GM12864 (cell line): ENCODE measurements at regions not wholly inside any gene's neighbourhood (a gene's known extent, or its start where the extent isn't known, plus 50 kb on each side); places are given as distances from the start of the nearest gene placed in this dataset.

ENCODE experiments used
- DNase-seq: peaks from one replicate; pipeline ENCODE4 v3.0.0-alpha.2; 2011; ENCODE audit warnings: low read depth
- H3K4me3 ChIP-seq: 2 replicates; pipeline ENCODE4 v1.5.1; 2011; ENCODE audit warnings: mild to moderate bottlenecking, low read depth, low read length, control low read depth
- CTCF ChIP-seq: IDR thresholded peaks from 2 replicates; pipeline ENCODE4 v1.5.1; 2011; ENCODE audit warnings: low read depth, mild to moderate bottlenecking, moderate library complexity, low read length, control low read depth, inconsistent platforms; ENCODE audit errors: missing control alignments

DNA sequence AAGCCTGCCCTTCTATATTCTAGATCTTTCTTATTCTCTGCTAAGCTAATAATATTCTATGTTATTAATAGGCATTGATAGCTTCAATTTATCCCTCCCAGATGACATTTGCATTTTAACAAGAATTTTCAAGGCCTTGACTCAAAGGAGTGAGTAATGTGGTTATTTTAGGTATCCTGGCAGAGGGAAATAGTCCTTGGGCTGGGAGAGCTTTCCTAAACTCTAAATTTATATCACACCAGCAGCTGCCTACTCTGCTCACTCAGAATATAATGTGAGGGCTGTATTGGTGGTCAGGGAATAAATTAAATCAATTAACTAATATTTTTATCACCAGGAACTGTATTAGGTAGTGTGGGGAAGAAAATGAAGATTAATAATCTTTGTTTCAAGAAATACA is 74.8 kb upstream of the ADAM23 start:
- DNase-seq: no peak
- no peak overlapping the region for H3K4me3 ChIP-seq
- no peak for TF ChIP-seq CTCF

GRCh38 chr2:206368933-206369569 is 74.3 kb upstream of the ADAM23 start:
- no peak for TF ChIP-seq CTCF
- no peak for DNase-seq
- H3K4me3 ChIP-seq: no peak overlapping the region

DNA sequence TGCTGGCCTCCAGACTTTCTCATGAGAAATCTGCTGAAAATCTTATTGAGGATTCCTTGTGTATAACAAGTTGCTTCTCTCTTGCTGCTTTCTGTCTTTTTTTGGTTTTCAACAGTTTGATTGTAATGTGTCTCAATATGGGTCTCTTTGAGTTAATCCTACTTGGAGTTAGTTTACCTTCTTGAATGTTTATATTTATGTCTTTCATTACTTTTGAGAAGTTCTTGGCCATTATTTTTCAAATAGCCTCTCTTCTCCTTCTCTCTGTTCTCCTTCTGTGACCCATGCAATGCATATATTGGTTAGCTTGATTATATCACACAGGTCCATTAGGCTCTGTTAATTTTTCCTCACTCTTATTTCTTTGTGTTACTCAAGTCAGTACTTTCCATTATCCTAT is 67.4 kb upstream of the ADAM23 start:
- H3K4me3 ChIP-seq: no peak overlapping the region
- no peak for TF ChIP-seq CTCF

GRCh38 chr2:206378835-206379234 is 64.5 kb upstream of the ADAM23 start:
- no peak overlapping the region for H3K4me3 ChIP-seq
- TF ChIP-seq CTCF: no peak
- no peak for DNase-seq

More for the DNA sequence above, 67.4 kb upstream of the ADAM23 start:
- no peak for DNase-seq

GRCh38 chr2:206379266-206379665 is 64.1 kb upstream of the ADAM23 start:
- DNase-seq: no peak
- TF ChIP-seq CTCF: no peak
- no peak overlapping the region for H3K4me3 ChIP-seq

- TF ChIP-seq CTCF: no peak
- H3K4me3 ChIP-seq: no peak overlapping the region
- no peak for DNase-seq
Observed at GRCh38 chr2:206379886-206380285, 63.4 kb upstream of the ADAM23 start.

- H3K4me3 ChIP-seq: no peak overlapping the region
- DNase-seq: no peak
- TF ChIP-seq CTCF: no peak
Observed at GRCh38 chr2:206381881-206382280, 61.5 kb upstream of the ADAM23 start.
